Esophagus muscularis mucosa (tissue), 4 donors: ENCODE measurements at regions not wholly inside any gene's neighbourhood (a gene's known extent, or its start where the extent isn't known, plus 50 kb on each side); places are given as distances from the start of the nearest gene placed in this dataset.

Source experiments
- DNase-seq: peaks from one replicate; pipeline ENCODE4 v3.0.0-alpha.2; 2017; ENCODE audit errors: extremely low spot score
- H3K27ac ChIP-seq, 4 donors: fragments of 200-600 bp; sonication (generic); replicated peaks in 1 of 4; 1 replicate in 3 of 4; 2 replicates in 1 of 4; pipeline ENCODE4 v1.5.1; 2016 to 2019; ENCODE audit warnings: mild to moderate bottlenecking in 1 of 4
- H3K27me3 ChIP-seq, 4 donors: fragments of 200-600 bp; sonication (generic); one replicate each; pipeline versions ENCODE4 v1.5.1 to v1.6.0; 2016 to 2019
- H3K36me3 ChIP-seq, 4 donors: fragments of 200-600 bp; sonication (generic); one replicate each; pipeline ENCODE4 v1.5.1; 2016 to 2019
- H3K4me1 ChIP-seq, 4 donors: fragments of 200-600 bp; sonication (generic); one replicate each; pipeline ENCODE4 v1.5.1; 2016 to 2019
- H3K4me3 ChIP-seq, 4 donors: fragments of 200-600 bp; sonication (generic); 1 replicate in 2 of 4; 2 replicates in 2 of 4; pipeline ENCODE4 v1.5.1; 2016 to 2019; ENCODE audit warnings: mild to moderate bottlenecking in 4 of 4, moderate library complexity in 1 of 4
- H3K9me3 ChIP-seq, 4 donors: fragments of 200-600 bp; sonication (generic); 1 replicate in 3 of 4; 2 replicates in 1 of 4; pipeline ENCODE4 v1.5.1; 2016 to 2019
- CTCF ChIP-seq, 3 experiments: fragments of 200-600 bp in 2 of 3; fragments of 450-650 bp in 1 of 3; sonication (generic) in 2 of 3; IDR thresholded peaks; one replicate each; pipeline ENCODE4 v1.5.1; 2017 to 2019; ENCODE audit warnings: antibody characterized with exemption in 3 of 3, mild to moderate bottlenecking in 2 of 3, moderate library complexity in 1 of 3
- EP300 ChIP-seq: sonication (generic); formaldehyde crosslinking; IDR thresholded peaks from one replicate; pipeline ENCODE4 v1.6.1; 2017; ENCODE audit warnings: antibody characterized with exemption
- POLR2A ChIP-seq: fragments of 450-650 bp; IDR thresholded peaks from one replicate; pipeline ENCODE4 v1.6.1; 2017; ENCODE audit warnings: antibody characterized with exemption, moderate library complexity, mild to moderate bottlenecking, low read depth
- POLR2AphosphoS5 ChIP-seq, 2 donors: sonication (generic); formaldehyde crosslinking; IDR thresholded peaks; one replicate each; pipeline ENCODE4 v1.6.1; 2017; ENCODE audit warnings: antibody characterized with exemption in 2 of 2
- WGBS: methylation state at CpG from one replicate; pipeline ENCODE4 v1.1.5; 2018; 5-methylcytosine and 5-hydroxymethylcytosine counted together
- intact Hi-C: fragments of 100-400 bp; cut with DNase I; formaldehyde crosslinking; loops from one replicate; pipeline ENCODE4 v1.15.1; 2023

GRCh38 chr2:104056451-104056850, 797.5 kb upstream of the POU3F3 start:
- intact Hi-C loops = no loop called here
- Histone ChIP-seq H3K36me3 (no peaks in the 10 kb centered on the region), H3K27ac (no peak overlapping the region), H3K27me3 (no peaks in the 10 kb centered on the region), H3K4me1 (no peaks in the 10 kb centered on the region), H3K4me3 (no peak overlapping the region), H3K9me3 (no peaks in the 10 kb centered on the region)
- DNase-seq = no peak
- TF ChIP-seq POLR2AphosphoS5 (IDR thresholded peaks at IDR 0.05) = no peak
- TF ChIP-seq POLR2A = no peak
- TF ChIP-seq CTCF (IDR thresholded peaks at IDR 0.05) = no peak
- no peak for TF ChIP-seq EP300
- 93% methylated on average over 1 of the region's 1 CpG for WGBS

GRCh38 chr2:104068665-104069064, 785.2 kb upstream of the POU3F3 start:
- Histone ChIP-seq H3K27ac (no peak overlapping the region), H3K4me3 (no peak overlapping the region), H3K9me3 (no peaks in the 10 kb centered on the region), H3K4me1 (no peaks in the 10 kb centered on the region), H3K36me3 (no peaks in the 10 kb centered on the region), H3K27me3 (no peaks in the 10 kb centered on the region)
- intact Hi-C loops = no loop called here
- TF ChIP-seq POLR2A (no peak), POLR2AphosphoS5 (IDR thresholded peaks at IDR 0.05) (no peak), CTCF (IDR thresholded peaks at IDR 0.05) (no peak), EP300 (no peak)
- no peak for DNase-seq
- whole genome bisulfite sequencing = 66% methylated on average over 2 of the region's 2 CpGs

- intact Hi-C loops = no loop called here
- Histone ChIP-seq H3K27me3 (no peaks in the 10 kb centered on the region), H3K4me3 (no peak overlapping the region), H3K4me1 (no peaks in the 10 kb centered on the region), H3K36me3 (no peaks in the 10 kb centered on the region), H3K27ac (no peak overlapping the region), H3K9me3 (no peaks in the 10 kb centered on the region)
- TF ChIP-seq EP300 (no peak), CTCF (IDR thresholded peaks at IDR 0.05) (no peak), POLR2AphosphoS5 (IDR thresholded peaks at IDR 0.05) (no peak), POLR2A (no peak)
- DNase-seq = no peak
- WGBS = 78% methylated on average over 1 of the region's 4 CpGs
Observed at GRCh38 chr2:104077573-104077972, 776.3 kb upstream of the POU3F3 start.

GRCh38 chr2:104078431-104079157, 775.3 kb upstream of the POU3F3 start:
- intact Hi-C loops = no loop called here
- no peak overlapping the region for H3K27ac ChIP-seq
- no peak for DNase-seq
- H3K4me3 ChIP-seq = no peak overlapping the region
- WGBS = 83% methylated on average over 2 of the region's 9 CpGs
- no peaks in the 10 kb centered on the region for H3K9me3 ChIP-seq
- H3K27me3 ChIP-seq = no peaks in the 10 kb centered on the region
- H3K4me1 ChIP-seq = no peaks in the 10 kb centered on the region
- no peak for TF ChIP-seq CTCF (IDR thresholded peaks at IDR 0.05)
- no peak for TF ChIP-seq POLR2AphosphoS5 (IDR thresholded peaks at IDR 0.05)
- TF ChIP-seq POLR2A = no peak
- no peak for TF ChIP-seq EP300
- H3K36me3 ChIP-seq = no peaks in the 10 kb centered on the region

GRCh38 chr2:104088745-104089144, 765.2 kb upstream of the POU3F3 start:
- Histone ChIP-seq H3K4me1 (no peaks in the 10 kb centered on the region), H3K27ac (no peak overlapping the region), H3K36me3 (no peaks in the 10 kb centered on the region), H3K27me3 (no peaks in the 10 kb centered on the region), H3K9me3 (peaks cover 0 to 4% (median 0%) of the 10 kb centered on the region in 4 donors), H3K4me3 (no peak overlapping the region)
- WGBS = 96% methylated on average over 5 of the region's 5 CpGs
- TF ChIP-seq POLR2AphosphoS5 (IDR thresholded peaks at IDR 0.05) (no peak), CTCF (IDR thresholded peaks at IDR 0.05) (no peak), POLR2A (no peak), EP300 (no peak)
- intact Hi-C loops = no loop called here
- no peak for DNase-seq
